HepG2 (cell line): ENCODE measurements at regions not wholly inside any gene's neighbourhood (a gene's known extent, or its start where the extent isn't known, plus 50 kb on each side); places are given as distances from the start of the nearest gene placed in this dataset.

Source experiments
- ATAC-seq: fragments of 200-7000 bp; cut with Tn5 transposase; 3 replicates; pipeline ENCODE4 v1.9.1; 2020; ENCODE audit warnings: mild to moderate bottlenecking, moderate library complexity
- BruUV-seq: library from RNA; stranded (reverse); fragments of 400-500 nt; replicated peaks from 2 replicates; lab custom pipeline; 2021; lab: Mats Ljungman, UMichigan
- CTCF ChIA-PET: fragments of 300-600 bp; formaldehyde crosslinking; extraction: SDS; loops from one replicate; lab custom pipeline; 2021; ENCODE audit warnings: low total read pairs, inconsistent platforms, low intra/inter-chr PET ratio; lab: Yijun Ruan, JAX
- POLR2A ChIA-PET: fragments of 350-600 bp; sonication (Branson Sonifier 250); formaldehyde crosslinking; loops from one replicate; lab custom pipeline; 2020; ENCODE audit warnings: antibody characterized with exemption, inconsistent platforms; lab: Yijun Ruan, JAX
- DNase-seq: peaks from one replicate; pipeline ENCODE4 v3.0.0-alpha.2; 2015; ENCODE audit warnings: low spot score
- FAIRE-seq: peaks from 3 replicates; lab custom pipeline; 2011; peaks lifted over from hg19 to GRCh38; lab: Jason Lieb, UNC
- H2AFZ ChIP-seq: one replicate; pipeline ENCODE4 v1.6.1; 2011; ENCODE audit warnings: low read length, inconsistent platforms
- H3K27ac ChIP-seq: fragments of 300-600 bp; 3 replicates; pipeline ENCODE4 v1.8.0; 2011; ENCODE audit warnings: mixed run types, mild to moderate bottlenecking, mixed read lengths, low read length, inconsistent platforms; ENCODE audit not compliant: insufficient read depth; ENCODE audit errors: extremely low read length
- H3K27me3 ChIP-seq, 2 experiments: fragments of 200-600 bp in 1 of 2; 2 replicates in 1 of 2; 3 replicates in 1 of 2; pipeline versions ENCODE4 v1.6.0 to v1.8.0; 2011; ENCODE audit warnings: low read length in 2 of 2, mild to moderate bottlenecking in 2 of 2, moderate library complexity in 2 of 2, inconsistent platforms in 1 of 2; ENCODE audit not compliant: insufficient read depth in 2 of 2, control insufficient read depth in 1 of 2
- H3K36me3 ChIP-seq, 2 experiments: fragments of 200-600 bp in 1 of 2; replicated peaks in 1 of 2; 2 replicates in 1 of 2; 3 replicates in 1 of 2; pipeline versions ENCODE4 v1.5.1 to v1.8.0; 2011; ENCODE audit warnings: low read length in 2 of 2, inconsistent platforms in 1 of 2; ENCODE audit not compliant: insufficient read depth in 2 of 2, control insufficient read depth in 1 of 2
- H3K4me1 ChIP-seq: 2 replicates; pipeline ENCODE4 v1.5.1; 2012; ENCODE audit warnings: low read length, inconsistent platforms; ENCODE audit not compliant: insufficient read depth
- H3K4me2 ChIP-seq: 2 replicates; pipeline ENCODE4 v1.6.0; 2011; ENCODE audit warnings: low read depth, low read length, inconsistent platforms
- H3K4me3 ChIP-seq, 3 experiments: fragments of 200-600 bp in 1 of 3; sonication (generic), shearing (Covaris generic) in 1 of 3; replicated peaks in 1 of 3; 2 replicates each; pipeline ENCODE4 v1.5.1; 2011 to 2016; ENCODE audit warnings: low read length in 3 of 3, inconsistent platforms in 2 of 3, low read depth in 2 of 3, mild to moderate bottlenecking in 2 of 3, control low read depth in 1 of 3, mixed read lengths in 1 of 3; ENCODE audit not compliant: insufficient read depth in 1 of 3
- H3K79me2 ChIP-seq: one replicate; pipeline ENCODE4 v1.6.1; 2011; ENCODE audit warnings: low read length, inconsistent platforms; ENCODE audit not compliant: insufficient read depth
- H3K9ac ChIP-seq: 2 replicates; pipeline ENCODE4 v1.6.0; 2011; ENCODE audit warnings: mild to moderate bottlenecking, low read depth, low read length, inconsistent platforms; ENCODE audit not compliant: insufficient read depth
- H3K9me3 ChIP-seq: 2 replicates; pipeline ENCODE4 v1.5.1; 2012; ENCODE audit warnings: mild to moderate bottlenecking, low read length
- H4K20me1 ChIP-seq: 2 replicates; pipeline ENCODE4 v1.6.0; 2011; ENCODE audit warnings: inconsistent platforms, mild to moderate bottlenecking, low read length, moderate library complexity; ENCODE audit not compliant: insufficient read depth
- ATAD3A ChIP-seq: sonication (generic); formaldehyde crosslinking; IDR thresholded peaks from 2 replicates; pipeline ENCODE4 v1.4.0; 2020; ENCODE audit warnings: missing genetic modification reagents
- CSRNP2 ChIP-seq: sonication (generic); formaldehyde crosslinking; conservative IDR thresholded peaks from 2 replicates; pipeline ENCODE4 v1.8.0; 2022; ENCODE audit warnings: low read depth, missing genetic modification reagents
- CTCF ChIP-seq: sonication (generic); formaldehyde crosslinking; IDR thresholded peaks from 2 replicates; pipeline ENCODE4 v1.5.0; 2020; ENCODE audit warnings: mild to moderate bottlenecking, missing genetic modification reagents, moderate library complexity
- FIP1L1 ChIP-seq: fragments of 200-400 bp; formaldehyde crosslinking; IDR thresholded peaks from 2 replicates; pipeline ENCODE4 v1.6.1; 2018; ENCODE audit warnings: low read depth, mild to moderate bottlenecking, low read length, moderate library complexity, borderline replicate concordance; ENCODE audit not compliant: insufficient read depth
- KDM2A ChIP-seq: sonication (generic); formaldehyde crosslinking; IDR thresholded peaks from 2 replicates; pipeline ENCODE4 v1.4.0; 2020; ENCODE audit warnings: low read depth, missing genetic modification reagents, borderline replicate concordance
- KLF12 ChIP-seq: sonication (generic); formaldehyde crosslinking; IDR thresholded peaks from 2 replicates; pipeline ENCODE4 v1.4.0; 2020; ENCODE audit warnings: missing genetic modification reagents, borderline replicate concordance
- MNT ChIP-seq: fragments of 450-650 bp; IDR thresholded peaks from 2 replicates; pipeline ENCODE4 v1.6.1; 2016
- SKIL ChIP-seq: sonication (generic); formaldehyde crosslinking; IDR thresholded peaks from 2 replicates; pipeline ENCODE4 v1.8.0; 2022; ENCODE audit warnings: missing genetic modification reagents, mild to moderate bottlenecking, moderate library complexity, borderline replicate concordance
- SNAPC2 ChIP-seq: sonication (generic); formaldehyde crosslinking; IDR thresholded peaks from 2 replicates; pipeline ENCODE4 v1.8.1; 2022; ENCODE audit warnings: mild to moderate bottlenecking, missing genetic modification reagents
- SRSF4 ChIP-seq: fragments of 200-400 bp; formaldehyde crosslinking; IDR thresholded peaks from one replicate; pipeline ENCODE4 v1.6.1; 2018; ENCODE audit warnings: mild to moderate bottlenecking, low read depth, low read length, moderate library complexity; ENCODE audit not compliant: poor library complexity, severe bottlenecking
- TBP ChIP-seq: sonication (generic); formaldehyde crosslinking; IDR thresholded peaks from 2 replicates; pipeline ENCODE4 v1.5.0; 2020; ENCODE audit warnings: missing genetic modification reagents
- ZBTB34 ChIP-seq: sonication (generic); formaldehyde crosslinking; IDR thresholded peaks from 2 replicates; pipeline ENCODE4 v1.8.0; 2022; ENCODE audit warnings: mild to moderate bottlenecking, missing genetic modification reagents
- ZNF33B ChIP-seq: sonication (generic); formaldehyde crosslinking; IDR thresholded peaks from 2 replicates; pipeline ENCODE4 v1.5.1; 2020; ENCODE audit warnings: mild to moderate bottlenecking, missing genetic modification reagents
- ZNF773 ChIP-seq: sonication (generic); formaldehyde crosslinking; IDR thresholded peaks from 2 replicates; pipeline ENCODE4 v1.4.0; 2020; ENCODE audit warnings: missing genetic modification reagents, borderline replicate concordance
- WGBS: methylation state at CpG from one replicate; pipeline ENCODE4 v1.1.6; 2017; ENCODE audit warnings: low lambda C conversion rate; 5-methylcytosine and 5-hydroxymethylcytosine counted together
- in situ Hi-C: cut with HindIII; loops from 2 replicates; pipeline ENCODE4 v1.10.0; 2017; ENCODE audit warnings: low pct_unique_long_range_greater_than_20kb; ENCODE audit not compliant: extremely low pct_ligation_motif_present
- intact Hi-C: fragments of 100-400 bp; cut with micrococcal nuclease; formaldehyde crosslinking; loops from one replicate; pipeline ENCODE4 v1.10.0; 2022; ENCODE audit not compliant: unreplicated experiment

GRCh38 chr3:154734468-154734867, 304.5 kb upstream of the GPR149 start:
- Histone ChIP-seq H3K9me3 (no peaks in the 10 kb centered on the region), H4K20me1 (no peaks in the 10 kb centered on the region), H3K79me2 (no peaks in the 10 kb centered on the region), H3K9ac (no peak overlapping the region), H3K4me2 (no peak overlapping the region), H3K4me1 (no peaks in the 10 kb centered on the region), H3K4me3 (no peak overlapping the region), H3K27me3 (no peaks in the 10 kb centered on the region), H2AFZ (no peak overlapping the region), H3K36me3 (no peaks in the 10 kb centered on the region), H3K27ac (no peak overlapping the region)
- 0% methylated on average over 1 of the region's 1 CpG for WGBS
- intact Hi-C loops (no loop called here), in situ Hi-C loops (no loop called here)
- ChIA-PET CTCF (no interaction called here), POLR2A (no interaction called here)
- ATAC-seq = no peak
- DNase-seq = no peak
- no TSS peak for BruUV-seq
- FAIRE-seq = no peak
- TF ChIP-seq ZNF33B (CRISPR knock-in tag) = no peak
- no peak for TF ChIP-seq FIP1L1
- no peak for TF ChIP-seq SRSF4
- TF ChIP-seq ATAD3A = no peak
- TF ChIP-seq SNAPC2 = no peak
- no peak for TF ChIP-seq CSRNP2 (CRISPR knock-in tag)
- no peak for TF ChIP-seq ZNF773
- TF ChIP-seq KDM2A (CRISPR knock-in tag) = no peak
- TF ChIP-seq SKIL (CRISPR knock-in tag) = no peak
- TF ChIP-seq KLF12 (CRISPR knock-in tag) = no peak
- TF ChIP-seq ZBTB34 (CRISPR knock-in tag) = no peak
- TF ChIP-seq CTCF (CRISPR knock-in tag) = no peak
- TF ChIP-seq TBP (CRISPR knock-in tag) = no peak
- no peak for TF ChIP-seq MNT
